Parathyroid adenoma (tissue), 2 donors: ENCODE measurements at regions not wholly inside any gene's neighbourhood (a gene's known extent, or its start where the extent isn't known, plus 50 kb on each side); places are given as distances from the start of the nearest gene placed in this dataset.
"Not testable (repeated sequence)": the region's sequence is repeated elsewhere in the genome, so short reads cannot be mapped to it uniquely, and the experiment has no call there.

ENCODE experiments used
- H2AFZ ChIP-seq: fragments of 300-600 bp; sonication (generic); one replicate; pipeline ENCODE4 v1.7.0; 2017; ENCODE audit warnings: antibody characterized with exemption, mild to moderate bottlenecking
- H3K27ac ChIP-seq: fragments of 300-600 bp; sonication (generic); one replicate; pipeline ENCODE4 v1.7.0; 2017
- H3K27me3 ChIP-seq: fragments of 300-600 bp; sonication (generic); one replicate; pipeline ENCODE4 v1.7.0; 2017; ENCODE audit warnings: low read length; ENCODE audit not compliant: control insufficient read depth, insufficient read depth
- H3K36me3 ChIP-seq: fragments of 300-600 bp; sonication (generic); one replicate; pipeline ENCODE4 v1.7.0; 2017; ENCODE audit warnings: low read length; ENCODE audit not compliant: control insufficient read depth, insufficient read depth
- H3K4me1 ChIP-seq: fragments of 300-600 bp; sonication (generic); one replicate; pipeline ENCODE4 v1.7.0; 2017; ENCODE audit warnings: control low read depth
- H3K4me2 ChIP-seq: fragments of 300-600 bp; sonication (generic); one replicate; pipeline ENCODE4 v1.7.0; 2017; ENCODE audit warnings: low read length
- H3K4me3 ChIP-seq: fragments of 300-600 bp; sonication (generic); one replicate; pipeline ENCODE4 v1.7.0; 2017; ENCODE audit warnings: low read depth, low read length
- H3K79me2 ChIP-seq: fragments of 300-600 bp; sonication (generic); one replicate; pipeline ENCODE4 v1.7.0; 2017; ENCODE audit warnings: control low read depth
- H3K9ac ChIP-seq: fragments of 300-600 bp; sonication (generic); one replicate; pipeline ENCODE4 v1.7.0; 2017; ENCODE audit warnings: mild to moderate bottlenecking
- H3K9me3 ChIP-seq: fragments of 300-600 bp; sonication (generic); one replicate; pipeline ENCODE4 v1.7.0; 2017; ENCODE audit warnings: low read length; ENCODE audit not compliant: control insufficient read depth
- donor health status: primary hyperparathyroidism.

DNA sequence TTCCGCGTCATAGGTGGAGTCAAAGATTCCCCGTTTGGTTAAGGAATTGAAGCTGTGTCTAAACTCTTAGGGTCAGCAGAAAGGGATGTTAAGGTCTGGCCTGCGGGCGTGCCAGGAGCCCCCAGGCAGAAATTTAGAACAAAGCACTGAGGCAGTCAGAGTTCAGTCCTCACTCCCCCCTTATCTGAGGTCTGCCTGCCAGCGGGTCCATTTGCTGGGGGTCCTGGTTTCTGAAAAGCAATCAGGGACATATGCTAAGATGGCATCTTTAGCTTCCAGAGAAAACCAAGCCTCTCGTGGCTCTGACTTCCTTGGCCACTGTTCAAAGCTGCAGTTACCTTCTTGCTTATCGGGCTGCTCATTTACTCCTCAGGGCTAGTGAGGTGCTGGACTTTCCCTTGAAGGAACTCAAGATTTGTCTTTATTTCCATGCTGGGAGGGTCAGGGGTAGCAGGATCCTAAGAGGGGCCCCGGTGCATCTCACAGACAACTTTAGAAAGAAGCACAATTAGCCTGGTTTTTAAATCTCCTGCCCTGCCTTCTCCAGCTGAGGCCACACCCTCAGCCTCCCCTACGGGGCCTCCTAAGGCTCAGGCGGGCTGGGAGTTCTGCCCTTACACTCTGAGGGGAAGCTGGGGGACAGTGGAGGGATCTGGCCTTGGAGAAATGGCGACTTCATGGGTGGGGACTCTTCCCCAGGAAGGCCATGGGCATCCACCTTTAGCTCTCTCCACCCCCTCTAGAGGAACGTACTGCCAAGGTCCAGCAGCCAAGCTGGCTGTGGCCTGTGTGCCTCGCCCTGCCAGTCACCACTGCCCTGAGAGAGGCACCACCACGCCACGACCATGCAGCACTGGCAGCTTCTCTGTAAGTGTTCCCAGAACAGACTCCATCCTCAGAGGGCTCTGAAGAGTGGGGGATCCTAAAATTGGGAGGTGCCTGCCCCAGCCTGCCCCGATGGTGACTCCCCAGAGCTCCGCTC is 121.1 kb upstream of the MTLN start:
- H3K36me3 ChIP-seq, H3K9ac ChIP-seq, H3K9me3 ChIP-seq, H3K4me1 ChIP-seq, H3K79me2 ChIP-seq, H3K27ac ChIP-seq, H3K4me3 ChIP-seq, H3K4me2 ChIP-seq, H2AFZ ChIP-seq, H3K27me3 ChIP-seq: not testable (repeated sequence)

DNA sequence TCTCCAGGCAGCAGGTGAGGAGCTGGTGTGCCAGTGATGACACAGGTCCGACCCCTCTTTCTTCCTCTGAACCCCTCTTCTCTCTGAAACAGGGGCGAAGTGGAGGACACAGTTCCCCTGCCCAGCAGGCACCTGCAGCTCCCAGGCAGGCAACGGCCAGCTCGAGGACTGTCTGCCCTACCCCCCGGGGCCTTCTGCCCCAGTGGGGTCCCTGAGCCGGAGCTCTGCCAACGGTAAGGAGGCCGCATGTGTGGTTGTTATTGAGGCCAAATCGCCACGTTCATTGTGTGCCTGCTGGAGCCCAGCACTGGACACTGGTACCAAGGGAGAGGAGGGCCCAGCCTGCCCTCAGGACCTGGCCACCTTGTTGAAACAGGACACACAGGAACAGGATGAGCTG is 119.3 kb upstream of the MTLN start:
- not testable (repeated sequence) for H3K27ac ChIP-seq, H3K36me3 ChIP-seq, H2AFZ ChIP-seq, H3K4me3 ChIP-seq, H3K4me1 ChIP-seq, H3K9me3 ChIP-seq, H3K27me3 ChIP-seq, H3K79me2 ChIP-seq, H3K9ac ChIP-seq, H3K4me2 ChIP-seq

DNA sequence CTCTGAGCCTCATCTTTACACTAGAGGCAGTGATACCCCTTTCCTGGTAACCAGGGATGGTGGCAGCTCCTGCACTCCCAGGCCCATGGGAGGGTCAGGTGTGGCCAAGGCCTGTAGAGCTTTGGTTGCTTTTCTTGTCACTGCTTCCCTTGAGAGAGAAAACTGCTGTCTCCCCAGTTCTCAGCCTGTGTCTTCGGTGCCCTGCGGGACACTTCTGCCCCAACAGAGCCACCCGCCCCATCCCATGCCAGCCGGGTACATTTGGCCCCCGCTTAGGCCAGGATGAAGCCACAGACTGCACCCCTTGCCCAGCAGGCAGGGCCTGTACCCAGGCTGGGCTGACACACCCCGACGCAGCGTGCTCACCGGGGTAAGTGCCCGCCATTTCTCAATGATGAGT is 117.4 kb upstream of the MTLN start:
- H3K36me3 ChIP-seq, H2AFZ ChIP-seq, H3K79me2 ChIP-seq, H3K4me2 ChIP-seq, H3K9me3 ChIP-seq, H3K27me3 ChIP-seq, H3K27ac ChIP-seq, H3K9ac ChIP-seq, H3K4me1 ChIP-seq, H3K4me3 ChIP-seq: not testable (repeated sequence)

DNA sequence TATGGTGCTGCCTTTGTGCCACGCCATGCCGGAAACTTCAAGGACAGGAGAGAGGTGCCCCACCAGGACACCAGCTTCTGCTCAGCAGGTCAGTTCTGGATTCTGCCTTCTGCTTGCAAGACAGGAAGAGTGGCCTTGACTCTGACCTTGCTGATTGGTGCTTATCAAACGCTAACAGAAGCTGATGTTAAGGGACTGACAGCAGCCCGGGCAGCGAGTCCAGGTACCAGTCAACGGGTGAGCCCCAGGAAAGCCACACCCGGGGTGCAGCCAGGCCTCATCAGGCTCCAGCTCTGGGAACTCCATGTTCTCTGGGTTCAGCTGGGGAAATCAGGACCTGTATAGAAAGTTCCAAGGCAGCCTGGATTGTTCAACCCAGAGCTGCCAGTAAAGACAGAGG is 116.8 kb upstream of the MTLN start:
- H3K9me3 ChIP-seq, H3K4me3 ChIP-seq, H3K4me2 ChIP-seq, H3K36me3 ChIP-seq, H3K9ac ChIP-seq, H3K79me2 ChIP-seq, H3K27me3 ChIP-seq, H3K27ac ChIP-seq, H2AFZ ChIP-seq, H3K4me1 ChIP-seq: not testable (repeated sequence)

DNA sequence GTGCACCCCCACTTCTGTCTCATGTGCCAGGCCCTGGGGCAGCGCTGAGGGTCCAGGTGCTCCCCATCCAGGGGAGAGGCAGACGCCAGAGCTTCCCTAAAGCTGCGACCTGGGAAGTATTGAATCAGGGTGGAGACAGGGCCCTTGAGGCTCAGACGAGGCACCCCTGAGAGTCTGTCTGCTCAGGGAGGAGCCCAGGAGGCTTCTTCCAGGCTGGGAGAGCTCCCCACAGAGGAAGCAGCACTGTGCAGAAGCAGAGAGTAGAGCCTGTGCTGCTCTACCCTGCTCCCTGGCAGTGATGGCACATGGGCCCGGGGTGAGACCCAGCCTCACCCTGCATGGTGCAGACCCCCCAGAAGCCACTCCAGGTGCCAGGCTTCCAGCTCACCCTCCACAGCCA is 116.3 kb upstream of the MTLN start:
- not testable (repeated sequence) for H3K79me2 ChIP-seq, H3K27me3 ChIP-seq, H3K4me1 ChIP-seq, H2AFZ ChIP-seq, H3K4me3 ChIP-seq, H3K27ac ChIP-seq, H3K36me3 ChIP-seq, H3K4me2 ChIP-seq, H3K9ac ChIP-seq, H3K9me3 ChIP-seq

DNA sequence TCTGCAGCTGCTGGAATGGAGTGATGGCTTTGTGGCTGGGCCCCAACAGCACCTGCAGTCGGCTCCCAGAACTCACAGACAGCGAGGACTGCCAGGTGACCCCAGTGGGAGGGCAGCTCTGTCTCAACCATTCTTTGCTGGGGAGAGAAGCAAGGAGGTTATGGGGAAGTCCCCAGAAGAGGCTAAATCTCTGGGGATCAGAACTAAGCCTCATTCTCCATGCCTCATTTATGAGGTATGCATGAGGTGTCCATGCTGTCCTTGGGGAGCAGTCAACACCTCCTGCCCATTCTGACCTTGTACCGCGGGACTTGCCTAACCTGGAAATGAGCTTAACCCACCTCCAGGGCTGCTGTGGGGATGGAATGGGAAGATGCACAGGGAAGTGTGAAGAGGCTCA is 111.5 kb upstream of the MTLN start:
- not testable (repeated sequence) for H3K4me3 ChIP-seq, H3K4me1 ChIP-seq, H3K36me3 ChIP-seq, H3K9ac ChIP-seq, H3K27me3 ChIP-seq, H3K9me3 ChIP-seq, H2AFZ ChIP-seq, H3K4me2 ChIP-seq, H3K79me2 ChIP-seq, H3K27ac ChIP-seq

DNA sequence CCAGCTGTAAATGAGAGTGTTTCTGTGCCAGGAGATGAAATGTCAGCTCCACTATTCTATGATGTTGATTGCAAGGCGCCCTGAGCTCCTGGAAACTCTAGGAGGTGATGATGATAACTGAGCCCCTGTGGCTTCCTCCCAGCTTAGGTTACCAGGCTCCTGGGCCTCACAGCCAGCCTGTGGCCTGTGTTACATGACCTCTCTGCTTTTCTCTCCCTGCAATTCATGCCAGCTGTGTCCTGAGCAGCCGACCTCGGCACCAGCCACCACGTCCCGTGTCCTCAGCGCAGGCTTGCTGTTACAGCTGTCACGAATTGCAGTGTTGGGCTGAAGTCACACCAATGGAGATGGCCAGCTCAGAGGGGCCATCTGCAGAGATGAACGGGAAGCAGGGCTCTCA is 110.2 kb upstream of the MTLN start:
- not testable (repeated sequence) for H3K4me3 ChIP-seq, H3K27me3 ChIP-seq, H3K4me2 ChIP-seq, H3K36me3 ChIP-seq, H3K9me3 ChIP-seq, H3K4me1 ChIP-seq, H3K79me2 ChIP-seq, H3K9ac ChIP-seq, H2AFZ ChIP-seq, H3K27ac ChIP-seq

DNA sequence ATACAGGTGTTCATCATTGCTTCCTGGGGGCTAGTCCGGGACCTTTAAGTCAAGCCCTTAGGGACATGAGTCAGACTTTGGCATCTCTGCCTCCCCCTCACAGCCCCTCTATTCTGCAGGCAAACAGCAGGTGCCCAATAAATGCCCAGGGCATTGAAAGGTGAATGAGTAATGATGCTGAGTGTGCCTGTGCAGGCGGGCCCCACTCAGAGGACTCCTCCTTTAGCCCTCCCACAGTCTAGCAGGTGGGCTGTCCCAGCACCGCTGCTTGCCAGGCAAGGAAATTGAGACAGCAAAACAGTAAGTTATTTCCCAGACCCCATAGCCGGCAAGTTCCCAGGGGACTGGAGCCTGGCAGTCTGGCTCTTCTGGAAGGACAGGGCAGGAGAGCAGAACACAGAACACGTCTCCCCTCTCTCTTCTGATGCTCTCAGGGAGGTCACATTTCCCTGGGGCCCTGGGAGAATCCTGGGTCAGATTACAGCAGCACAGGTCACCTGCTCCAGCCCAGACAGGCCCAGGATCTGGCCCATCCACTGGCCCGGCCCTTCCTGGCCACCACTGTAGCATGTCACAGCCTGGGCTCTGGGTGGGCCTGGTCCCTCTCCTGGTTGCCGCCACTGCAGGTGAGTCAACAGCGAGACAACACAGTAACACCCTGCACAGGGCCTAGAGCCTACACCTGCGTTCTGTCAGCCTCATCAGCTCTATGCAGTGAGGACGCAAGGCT is 108.7 kb upstream of the MTLN start:
- H3K4me3 ChIP-seq, H3K27ac ChIP-seq, H3K27me3 ChIP-seq, H3K4me1 ChIP-seq, H3K36me3 ChIP-seq, H3K9ac ChIP-seq, H3K9me3 ChIP-seq, H2AFZ ChIP-seq, H3K4me2 ChIP-seq, H3K79me2 ChIP-seq: not testable (repeated sequence)

DNA sequence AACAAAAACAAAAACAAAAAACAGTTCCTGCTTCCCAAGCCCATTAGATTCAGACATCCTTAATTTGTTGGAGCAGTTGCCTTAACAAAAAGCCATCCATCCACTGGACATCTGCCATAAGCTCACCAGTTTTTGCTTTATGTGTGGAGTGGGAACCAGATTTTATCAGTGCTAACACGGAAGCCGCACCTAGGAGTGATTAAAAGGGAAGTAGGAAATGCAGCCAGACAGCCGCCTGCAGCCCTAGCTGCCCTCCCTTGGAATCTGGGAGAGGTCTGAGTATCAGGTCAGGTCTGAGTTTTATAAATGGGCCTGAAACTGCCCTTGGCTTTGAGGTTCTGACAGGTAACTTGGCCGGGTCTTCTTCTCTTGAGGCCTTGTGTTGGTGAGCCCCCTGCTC is 106.6 kb upstream of the MTLN start:
- H3K27ac ChIP-seq, H3K4me1 ChIP-seq, H3K36me3 ChIP-seq, H2AFZ ChIP-seq, H3K9ac ChIP-seq, H3K4me3 ChIP-seq, H3K79me2 ChIP-seq, H3K27me3 ChIP-seq, H3K9me3 ChIP-seq, H3K4me2 ChIP-seq: not testable (repeated sequence)

DNA sequence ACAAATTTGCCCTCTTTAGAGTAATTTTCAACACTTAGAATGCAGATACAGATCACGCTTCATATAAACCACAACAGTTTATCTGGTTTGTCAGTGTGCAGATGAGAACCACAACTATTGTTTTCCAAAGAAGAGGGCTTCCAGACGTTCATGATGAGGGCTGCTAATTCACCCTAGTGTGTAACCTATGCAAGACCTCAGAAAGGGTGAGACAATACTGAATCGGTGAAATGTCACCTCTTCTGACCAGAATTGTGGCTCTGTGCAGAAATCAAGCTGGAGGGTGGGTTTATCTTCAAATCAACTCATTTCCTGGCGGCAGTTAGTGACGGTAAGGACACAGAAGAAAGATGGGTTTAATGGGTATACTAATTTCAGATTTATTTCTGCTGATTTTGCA is 105.0 kb upstream of the MTLN start:
- H3K4me3 ChIP-seq, H3K27me3 ChIP-seq, H3K4me1 ChIP-seq, H3K36me3 ChIP-seq, H3K79me2 ChIP-seq, H3K27ac ChIP-seq, H3K9ac ChIP-seq, H3K9me3 ChIP-seq, H3K4me2 ChIP-seq, H2AFZ ChIP-seq: not testable (repeated sequence)
